Chondrocyte (in vitro differentiated cells): ENCODE measurements at regions not wholly inside any gene's neighbourhood (a gene's known extent, or its start where the extent isn't known, plus 50 kb on each side); places are given as distances from the start of the nearest gene placed in this dataset.

Experiments used
- DNase-seq: peaks from one replicate; pipeline ENCODE4 v3.0.0; 2021; ENCODE audit warnings: mixed read lengths, low spot score
- H3K27ac Mint-ChIP-seq: one replicate; pipeline ENCODE4 v1.8.0; 2021; ENCODE audit warnings: mild to moderate bottlenecking, moderate library complexity, mixed read lengths; ENCODE audit not compliant: unreplicated experiment
- H3K27me3 Mint-ChIP-seq: 2 replicates; pipeline ENCODE4 v1.8.0; 2021; ENCODE audit warnings: low read depth, mixed read lengths
- H3K36me3 Mint-ChIP-seq: 2 replicates; pipeline ENCODE4 v1.8.0; 2021; ENCODE audit warnings: low read depth, mixed read lengths
- H3K4me1 Mint-ChIP-seq: 2 replicates; pipeline ENCODE4 v1.8.0; 2021; ENCODE audit warnings: low read depth, mild to moderate bottlenecking, mixed read lengths
- H3K4me3 Mint-ChIP-seq: one replicate; pipeline ENCODE4 v1.8.0; 2021; ENCODE audit warnings: mild to moderate bottlenecking, moderate library complexity, mixed read lengths; ENCODE audit not compliant: unreplicated experiment
- H3K9me3 Mint-ChIP-seq: 2 replicates; pipeline ENCODE4 v1.8.0; 2021; ENCODE audit warnings: low read depth, mixed read lengths
- TF ChIP-seq, protein P1 (sequence below): fragments of 200-600 bp; sonication (generic); IDR thresholded peaks from 2 replicates; pipeline ENCODE4 v1.5.0; 2021; ENCODE audit warnings: antibody characterized with exemption, mild to moderate bottlenecking, moderate library complexity

DNA sequence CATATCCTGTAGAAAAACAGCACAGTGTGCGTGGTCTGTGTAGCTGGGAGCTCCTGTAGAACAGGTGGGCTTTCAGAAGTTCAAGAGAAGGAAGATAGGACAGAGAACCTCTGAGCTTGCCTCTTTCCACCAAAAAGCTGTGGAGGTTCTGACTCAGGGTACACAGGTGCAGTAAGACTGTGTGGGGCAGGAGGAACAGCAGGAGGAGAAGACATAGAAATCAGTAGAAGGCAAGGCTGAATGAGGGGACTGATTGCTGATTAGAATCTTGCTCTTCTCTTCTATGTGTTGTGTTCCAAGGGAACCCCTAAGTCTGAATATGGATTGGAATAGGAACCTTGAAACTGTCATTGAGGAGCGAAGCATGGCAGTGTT, 122.7 kb downstream of the AKAP11 start:
- H3K27me3 Mint-ChIP-seq = peaks cover 12% of the 10 kb centered on the region
- TF ChIP-seq, protein P1, sequence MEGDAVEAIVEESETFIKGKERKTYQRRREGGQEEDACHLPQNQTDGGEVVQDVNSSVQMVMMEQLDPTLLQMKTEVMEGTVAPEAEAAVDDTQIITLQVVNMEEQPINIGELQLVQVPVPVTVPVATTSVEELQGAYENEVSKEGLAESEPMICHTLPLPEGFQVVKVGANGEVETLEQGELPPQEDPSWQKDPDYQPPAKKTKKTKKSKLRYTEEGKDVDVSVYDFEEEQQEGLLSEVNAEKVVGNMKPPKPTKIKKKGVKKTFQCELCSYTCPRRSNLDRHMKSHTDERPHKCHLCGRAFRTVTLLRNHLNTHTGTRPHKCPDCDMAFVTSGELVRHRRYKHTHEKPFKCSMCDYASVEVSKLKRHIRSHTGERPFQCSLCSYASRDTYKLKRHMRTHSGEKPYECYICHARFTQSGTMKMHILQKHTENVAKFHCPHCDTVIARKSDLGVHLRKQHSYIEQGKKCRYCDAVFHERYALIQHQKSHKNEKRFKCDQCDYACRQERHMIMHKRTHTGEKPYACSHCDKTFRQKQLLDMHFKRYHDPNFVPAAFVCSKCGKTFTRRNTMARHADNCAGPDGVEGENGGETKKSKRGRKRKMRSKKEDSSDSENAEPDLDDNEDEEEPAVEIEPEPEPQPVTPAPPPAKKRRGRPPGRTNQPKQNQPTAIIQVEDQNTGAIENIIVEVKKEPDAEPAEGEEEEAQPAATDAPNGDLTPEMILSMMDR = no peak

GRCh38 chr13:42395086-42395821, 123.3 kb downstream of the AKAP11 start:
- peaks cover 12% of the 10 kb centered on the region for H3K27me3 Mint-ChIP-seq
- no peaks in the 10 kb centered on the region for H3K9me3 Mint-ChIP-seq
- DNase-seq = no peak
- H3K36me3 Mint-ChIP-seq = peaks cover 2% of the 10 kb centered on the region
- peaks cover 13% of the 10 kb centered on the region for H3K4me1 Mint-ChIP-seq
- no peak overlapping the region for H3K27ac Mint-ChIP-seq
- TF ChIP-seq, protein P1 = no peak
- H3K4me3 Mint-ChIP-seq = no peak overlapping the region

More for the DNA sequence above, 122.7 kb downstream of the AKAP11 start:
- Mint-ChIP-seq H3K9me3 (no peaks in the 10 kb centered on the region), H3K4me3 (no peak overlapping the region), H3K27ac (no peak overlapping the region), H3K36me3 (peaks cover 2% of the 10 kb centered on the region), H3K4me1 (peaks cover 13% of the 10 kb centered on the region)
- no peak for DNase-seq

- TF ChIP-seq, protein P1 = no peak
- Mint-ChIP-seq H3K4me1 (peaks cover 13% of the 10 kb centered on the region), H3K27me3 (peaks cover 15% of the 10 kb centered on the region), H3K9me3 (no peaks in the 10 kb centered on the region), H3K4me3 (no peak overlapping the region), H3K36me3 (peaks cover 2% of the 10 kb centered on the region), H3K27ac (no peak overlapping the region)
- DNase-seq = no peak
Measured at GRCh38 chr13:42396501-42396900, 124.5 kb downstream of the AKAP11 start.

DNA sequence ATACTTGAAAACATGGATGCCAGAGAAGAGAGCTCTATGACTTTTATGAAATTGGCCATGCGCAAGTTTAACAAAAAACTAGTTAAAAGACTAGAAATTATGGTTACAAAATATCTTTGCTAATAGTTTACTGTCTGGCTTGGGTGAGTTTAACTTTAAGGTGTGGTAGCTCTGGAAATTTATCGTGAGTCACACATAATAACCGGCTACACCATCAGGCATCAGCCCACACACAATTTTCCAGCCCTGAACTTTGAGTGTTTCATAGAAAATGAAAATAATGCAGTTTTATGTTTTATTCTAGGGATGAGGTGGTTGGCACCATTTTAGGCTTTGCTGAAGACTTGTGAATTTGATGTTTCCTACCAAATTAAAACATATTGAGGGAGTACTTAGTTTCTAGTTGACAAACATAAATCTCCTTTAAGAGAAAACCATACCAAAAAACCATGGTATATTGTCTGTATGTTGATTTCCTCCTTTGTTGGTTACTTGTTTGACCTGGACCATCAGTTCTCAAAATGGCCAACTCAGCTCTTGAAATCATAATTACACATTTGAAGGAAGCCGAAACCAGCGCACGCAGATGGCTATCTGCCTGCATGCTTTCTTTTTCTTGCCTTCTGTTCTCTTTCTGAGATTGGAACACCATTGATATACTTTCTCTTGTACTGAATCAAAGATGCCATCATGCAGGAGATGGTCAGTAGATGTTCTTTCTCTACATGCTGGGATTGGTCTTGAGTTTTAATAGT, 125.1 kb downstream of the AKAP11 start:
- TF ChIP-seq, protein P1 = no peak
- Mint-ChIP-seq H3K27me3 (peaks cover 16% of the 10 kb centered on the region), H3K4me1 (peaks cover 13% of the 10 kb centered on the region), H3K4me3 (no peak overlapping the region), H3K9me3 (no peaks in the 10 kb centered on the region), H3K36me3 (peaks cover 2% of the 10 kb centered on the region), H3K27ac (no peak overlapping the region)
- no peak for DNase-seq

DNA sequence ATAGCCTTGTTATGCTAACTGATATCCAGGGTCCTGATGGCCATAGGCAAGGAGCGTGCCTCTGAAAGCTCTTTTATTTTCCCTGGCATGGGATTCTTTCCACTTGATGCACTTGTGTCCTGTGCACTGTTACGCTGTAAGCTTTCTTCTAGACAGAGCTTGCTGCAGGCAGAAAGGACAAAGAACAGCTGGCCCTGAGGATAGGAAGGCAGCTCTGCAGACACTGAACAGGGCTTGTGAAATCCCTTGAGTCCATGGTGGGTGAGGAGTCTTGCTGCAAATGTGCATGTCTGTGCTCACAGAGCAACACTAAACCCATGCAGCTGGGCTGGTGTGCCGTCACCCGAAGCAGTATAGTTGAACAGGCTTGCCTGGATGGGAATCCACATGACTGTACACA, 126.6 kb downstream of the AKAP11 start:
- H3K27ac Mint-ChIP-seq = no peak overlapping the region
- no peaks in the 10 kb centered on the region for H3K9me3 Mint-ChIP-seq
- no peak overlapping the region for H3K4me3 Mint-ChIP-seq
- no peak for DNase-seq
- TF ChIP-seq, protein P1 = no peak
- peaks cover 2% of the 10 kb centered on the region for H3K36me3 Mint-ChIP-seq
- peaks cover 13% of the 10 kb centered on the region for H3K4me1 Mint-ChIP-seq
- peaks cover 21% of the 10 kb centered on the region for H3K27me3 Mint-ChIP-seq
